ENCODE measurements at regions not wholly inside any gene's neighbourhood (a gene's known extent, or its start where the extent isn't known, plus 50 kb on each side); places are given as distances from the start of the nearest gene placed in this dataset.

- H3K4me3 ChIP-seq = no peak overlapping the region
- no peaks in the 10 kb centered on the region for H3K36me3 ChIP-seq
- H3K27me3 ChIP-seq = no peaks in the 10 kb centered on the region
- H3K4me1 ChIP-seq = no peaks in the 10 kb centered on the region
- H3K9me3 ChIP-seq = no peaks in the 10 kb centered on the region
- no peak for DNase-seq (ENCODE audit: extremely low spot score in 2 of 2)
- intact Hi-C loops (cut with DNase I) = no loop called here
- TF ChIP-seq POLR2AphosphoS5 (IDR thresholded peaks at IDR 0.05; ENCODE audit: insufficient read depth in 1 of 2, low read depth in 1 of 2) = no peak
- TF ChIP-seq, protein P1, sequence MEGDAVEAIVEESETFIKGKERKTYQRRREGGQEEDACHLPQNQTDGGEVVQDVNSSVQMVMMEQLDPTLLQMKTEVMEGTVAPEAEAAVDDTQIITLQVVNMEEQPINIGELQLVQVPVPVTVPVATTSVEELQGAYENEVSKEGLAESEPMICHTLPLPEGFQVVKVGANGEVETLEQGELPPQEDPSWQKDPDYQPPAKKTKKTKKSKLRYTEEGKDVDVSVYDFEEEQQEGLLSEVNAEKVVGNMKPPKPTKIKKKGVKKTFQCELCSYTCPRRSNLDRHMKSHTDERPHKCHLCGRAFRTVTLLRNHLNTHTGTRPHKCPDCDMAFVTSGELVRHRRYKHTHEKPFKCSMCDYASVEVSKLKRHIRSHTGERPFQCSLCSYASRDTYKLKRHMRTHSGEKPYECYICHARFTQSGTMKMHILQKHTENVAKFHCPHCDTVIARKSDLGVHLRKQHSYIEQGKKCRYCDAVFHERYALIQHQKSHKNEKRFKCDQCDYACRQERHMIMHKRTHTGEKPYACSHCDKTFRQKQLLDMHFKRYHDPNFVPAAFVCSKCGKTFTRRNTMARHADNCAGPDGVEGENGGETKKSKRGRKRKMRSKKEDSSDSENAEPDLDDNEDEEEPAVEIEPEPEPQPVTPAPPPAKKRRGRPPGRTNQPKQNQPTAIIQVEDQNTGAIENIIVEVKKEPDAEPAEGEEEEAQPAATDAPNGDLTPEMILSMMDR (IDR thresholded peaks at IDR 0.05) = no peak
- TF ChIP-seq POLR2A (IDR thresholded peaks at IDR 0.05) = no peak
- H3K27ac ChIP-seq = no peak overlapping the region
Observed at GRCh38 chr14:83118029-83118428, 1584.4 kb upstream of the SEL1L start.

- no peak for TF ChIP-seq POLR2AphosphoS5 (IDR thresholded peaks at IDR 0.05; ENCODE audit: insufficient read depth in 1 of 2, low read depth in 1 of 2)
- TF ChIP-seq, protein P1 (IDR thresholded peaks at IDR 0.05) = no peak
- TF ChIP-seq POLR2A (IDR thresholded peaks at IDR 0.05) = no peak
- no peak overlapping the region for H3K27ac ChIP-seq
- intact Hi-C loops (cut with DNase I) = no loop called here
- H3K27me3 ChIP-seq = no peaks in the 10 kb centered on the region
- no peaks in the 10 kb centered on the region for H3K9me3 ChIP-seq
- no peaks in the 10 kb centered on the region for H3K4me1 ChIP-seq
- DNase-seq (ENCODE audit: extremely low spot score in 2 of 2) = no peak
- no peaks in the 10 kb centered on the region for H3K36me3 ChIP-seq
- no peak overlapping the region for H3K4me3 ChIP-seq
Observed at GRCh38 chr14:83120187-83120586, 1586.5 kb upstream of the SEL1L start.

DNA sequence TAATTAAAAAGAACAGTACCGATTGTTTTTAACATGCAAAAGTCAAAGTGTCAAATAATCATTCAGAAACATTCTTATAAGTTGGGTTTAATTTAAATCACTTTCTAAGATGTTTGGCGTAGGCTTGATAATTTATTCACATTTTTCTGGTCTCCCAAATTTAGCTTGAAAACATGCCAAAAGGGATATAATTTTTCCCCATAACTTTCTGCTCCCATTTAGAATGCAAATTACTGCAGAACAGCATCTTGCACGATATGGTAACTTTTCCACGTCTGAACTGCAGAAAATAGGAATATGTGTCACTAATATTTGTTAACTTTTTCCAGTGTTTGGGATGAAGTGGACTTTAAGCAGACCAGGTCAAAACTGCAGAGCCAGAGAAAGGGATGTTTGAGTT is 1592.4 kb upstream of the SEL1L start:
- intact Hi-C loops (cut with DNase I) = no loop called here
- Histone ChIP-seq H3K27ac (no peak overlapping the region), H3K4me1 (no peaks in the 10 kb centered on the region)

GRCh38 chr14:83128783-83129182 is 1595.1 kb upstream of the SEL1L start:
- intact Hi-C loops (cut with DNase I) = no loop called here
- Histone ChIP-seq H3K27ac (no peak overlapping the region), H3K4me3 (no peak overlapping the region), H3K36me3 (no peaks in the 10 kb centered on the region), H3K27me3 (no peaks in the 10 kb centered on the region), H3K4me1 (no peaks in the 10 kb centered on the region), H3K9me3 (no peaks in the 10 kb centered on the region)
- TF ChIP-seq POLR2A (IDR thresholded peaks at IDR 0.05) (no peak), POLR2AphosphoS5 (IDR thresholded peaks at IDR 0.05; ENCODE audit: insufficient read depth in 1 of 2, low read depth in 1 of 2) (no peak)
- TF ChIP-seq, protein P1 (IDR thresholded peaks at IDR 0.05) = no peak
- DNase-seq (ENCODE audit: extremely low spot score in 2 of 2) = no peak

More for the DNA sequence above, 1592.4 kb upstream of the SEL1L start:
- Histone ChIP-seq H3K36me3 (no peaks in the 10 kb centered on the region), H3K27me3 (no peaks in the 10 kb centered on the region), H3K4me3 (no peak overlapping the region), H3K9me3 (no peaks in the 10 kb centered on the region)
- no peak for DNase-seq (ENCODE audit: extremely low spot score in 2 of 2)
- TF ChIP-seq POLR2A (IDR thresholded peaks at IDR 0.05) (no peak), POLR2AphosphoS5 (IDR thresholded peaks at IDR 0.05; ENCODE audit: insufficient read depth in 1 of 2, low read depth in 1 of 2) (no peak)
- TF ChIP-seq, protein P1 (IDR thresholded peaks at IDR 0.05) = no peak

DNA sequence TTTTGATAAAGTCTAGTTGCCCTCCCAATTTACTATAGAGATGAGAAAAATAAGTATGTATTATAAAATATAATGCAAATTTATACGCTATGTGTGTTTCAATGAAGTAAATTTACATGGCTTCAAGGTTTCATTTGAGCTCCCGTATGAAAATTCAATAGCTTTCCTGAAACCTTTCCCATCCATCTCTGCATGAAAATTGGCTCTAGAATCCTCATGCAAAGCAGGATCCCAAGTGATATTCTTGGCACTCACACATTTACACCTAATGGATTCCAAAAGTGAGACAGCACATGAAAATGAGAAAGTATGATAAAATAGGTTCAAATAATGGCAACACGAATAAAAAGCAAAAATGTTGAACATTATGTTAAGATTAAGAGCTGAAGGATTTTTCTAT is 1595.8 kb upstream of the SEL1L start:
- H3K27me3 ChIP-seq = no peaks in the 10 kb centered on the region
- no peak for DNase-seq (ENCODE audit: extremely low spot score in 2 of 2)
- H3K36me3 ChIP-seq = no peaks in the 10 kb centered on the region
- no peaks in the 10 kb centered on the region for H3K9me3 ChIP-seq
- intact Hi-C loops (cut with DNase I) = no loop called here
- no peak overlapping the region for H3K27ac ChIP-seq
- H3K4me1 ChIP-seq = no peaks in the 10 kb centered on the region
- TF ChIP-seq POLR2A (IDR thresholded peaks at IDR 0.05) (no peak), POLR2AphosphoS5 (IDR thresholded peaks at IDR 0.05; ENCODE audit: insufficient read depth in 1 of 2, low read depth in 1 of 2) (no peak)
- TF ChIP-seq, protein P1 (IDR thresholded peaks at IDR 0.05) = no peak
- no peak overlapping the region for H3K4me3 ChIP-seq

All from vagina (tissue), 2 donors.